HEK293T (cell line): ENCODE measurements at regions not wholly inside any gene's neighbourhood (a gene's known extent, or its start where the extent isn't known, plus 50 kb on each side); places are given as distances from the start of the nearest gene placed in this dataset.

Source experiments
- CTCF ChIA-PET: fragments of 350-600 bp; formaldehyde crosslinking; extraction: SDS; loops from one replicate; lab custom pipeline; 2021; ENCODE audit warnings: antibody characterized with exemption, inconsistent platforms; lab: Yijun Ruan, JAX
- POLR2A ChIA-PET: fragments of 350-600 bp; formaldehyde crosslinking; extraction: SDS; loops from one replicate; lab custom pipeline; 2020; ENCODE audit warnings: antibody characterized with exemption, inconsistent platforms; lab: Yijun Ruan, JAX
- DNase-seq: peaks from one replicate; pipeline ENCODE4 v3.0.0; 2012; ENCODE audit warnings: mixed read lengths; ENCODE audit errors: extremely low spot score
- ARNT ChIP-seq: fragments of 450-650 bp; IDR thresholded peaks from 2 replicates; pipeline ENCODE4 v1.6.1; 2017; ENCODE audit warnings: mild to moderate bottlenecking
- BHLHE40 ChIP-seq: fragments of 450-650 bp; IDR thresholded peaks from 2 replicates; pipeline ENCODE4 v1.6.1; 2016; ENCODE audit warnings: mild to moderate bottlenecking, moderate library complexity, borderline replicate concordance
- CTBP1 ChIP-seq: fragments of 450-650 bp; IDR thresholded peaks from 2 replicates; pipeline ENCODE4 v1.6.1; 2016; ENCODE audit warnings: borderline replicate concordance
- ELF4 ChIP-seq: fragments of 450-650 bp; IDR thresholded peaks from 2 replicates; pipeline ENCODE4 v1.6.1; 2017; ENCODE audit warnings: antibody characterized with exemption
- FOXA1 ChIP-seq: fragments of 450-650 bp; IDR thresholded peaks from 2 replicates; pipeline ENCODE4 v1.6.1; 2016; ENCODE audit warnings: mild to moderate bottlenecking
- FOXK2 ChIP-seq: fragments of 450-650 bp; IDR thresholded peaks from 2 replicates; pipeline ENCODE4 v1.6.1; 2016; ENCODE audit warnings: mild to moderate bottlenecking
- FOXM1 ChIP-seq: fragments of 450-650 bp; IDR thresholded peaks from 2 replicates; pipeline ENCODE4 v1.6.1; 2017; ENCODE audit warnings: mild to moderate bottlenecking, borderline replicate concordance
- HDGF ChIP-seq: fragments of 450-650 bp; IDR thresholded peaks from 2 replicates; pipeline ENCODE4 v1.6.1; 2017; ENCODE audit warnings: antibody characterized with exemption, borderline replicate concordance
- L3MBTL2 ChIP-seq: fragments of 450-650 bp; conservative IDR thresholded peaks from 2 replicates; pipeline ENCODE4 v1.6.1; 2016; ENCODE audit warnings: mild to moderate bottlenecking
- LEF1 ChIP-seq: fragments of 450-650 bp; IDR thresholded peaks from 2 replicates; pipeline ENCODE4 v1.6.1; 2017; ENCODE audit warnings: mild to moderate bottlenecking, borderline replicate concordance
- NFRKB ChIP-seq: fragments of 450-650 bp; IDR thresholded peaks from 2 replicates; pipeline ENCODE4 v1.6.1; 2016; ENCODE audit warnings: mild to moderate bottlenecking, moderate library complexity
- PKNOX1 ChIP-seq: fragments of 450-650 bp; IDR thresholded peaks from 2 replicates; pipeline ENCODE4 v1.6.1; 2016
- SP1 ChIP-seq: fragments of 450-650 bp; IDR thresholded peaks from 2 replicates; pipeline ENCODE4 v1.6.1; 2017
- SUZ12 ChIP-seq: fragments of 450-650 bp; IDR thresholded peaks from 2 replicates; pipeline ENCODE4 v1.6.1; 2016; ENCODE audit warnings: mild to moderate bottlenecking
- TARDBP ChIP-seq: fragments of 450-650 bp; IDR thresholded peaks from 2 replicates; pipeline ENCODE4 v1.6.1; 2016
- ZNF384 ChIP-seq: fragments of 450-650 bp; IDR thresholded peaks from 2 replicates; pipeline ENCODE4 v1.6.1; 2016

- ChIA-PET POLR2A (no interaction called here), CTCF (no interaction called here)
- DNase-seq = no peak
- no peak for TF ChIP-seq SP1
- TF ChIP-seq ZNF384 = no peak
- no peak for TF ChIP-seq FOXK2
- TF ChIP-seq L3MBTL2 = no peak
- TF ChIP-seq BHLHE40 = no peak
- no peak for TF ChIP-seq FOXA1
- TF ChIP-seq FOXM1 = no peak
- TF ChIP-seq SUZ12 = no peak
- no peak for TF ChIP-seq PKNOX1
- TF ChIP-seq CTBP1 = no peak
- TF ChIP-seq ARNT = no peak
- TF ChIP-seq NFRKB = no peak
- TF ChIP-seq HDGF = no peak
- no peak for TF ChIP-seq TARDBP
These were observed 2005.7 kb downstream of the MRPL39 start for GRCh38 chr21:23601549-23601948.

- CTCF ChIA-PET = no interaction called here
- DNase-seq = no peak
These were observed 2013.7 kb downstream of the MRPL39 start for GRCh38 chr21:23593582-23593981.

DNA sequence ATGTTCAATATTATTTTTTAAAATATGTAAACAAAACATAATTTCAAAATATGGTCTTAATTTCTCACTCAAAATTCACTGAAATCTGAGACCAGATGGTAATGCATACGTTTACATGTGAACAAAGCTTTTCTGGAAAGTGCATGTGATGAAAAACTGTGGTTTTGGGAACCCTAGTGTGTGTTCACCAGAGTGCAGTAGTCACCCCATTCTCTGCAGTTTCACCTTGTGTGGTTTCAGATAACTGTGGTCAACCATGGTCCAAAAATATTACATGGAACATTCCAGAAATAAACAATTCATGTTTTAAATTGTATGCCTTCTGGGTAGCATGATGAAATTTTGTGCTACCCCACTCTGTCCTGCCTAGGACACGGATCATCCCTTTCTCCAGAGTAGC is 2021.9 kb downstream of the MRPL39 start:
- ChIA-PET CTCF (no interaction called here), POLR2A (no interaction called here)

More at GRCh38 chr21:23593582-23593981, 2013.7 kb downstream of the MRPL39 start:
- TF ChIP-seq ZNF384 = no peak
- TF ChIP-seq HDGF = no peak
- no peak for TF ChIP-seq BHLHE40
- TF ChIP-seq ELF4 = no peak
- TF ChIP-seq PKNOX1 = no peak
- no peak for TF ChIP-seq TARDBP
- TF ChIP-seq NFRKB = no peak
- TF ChIP-seq CTBP1 = no peak
- TF ChIP-seq LEF1 = no peak
- TF ChIP-seq SUZ12 = no peak
- no peak for TF ChIP-seq L3MBTL2
- TF ChIP-seq FOXM1 = no peak
- no peak for TF ChIP-seq ARNT
- no peak for TF ChIP-seq FOXA1
- no peak for TF ChIP-seq FOXK2
- TF ChIP-seq SP1 = no peak
- POLR2A ChIA-PET = no interaction called here

GRCh38 chr21:23579573-23579972 is 2027.7 kb downstream of the MRPL39 start:
- TF ChIP-seq FOXM1 (no peak), PKNOX1 (no peak), CTBP1 (no peak), SP1 (no peak), HDGF (no peak), FOXA1 (no peak), L3MBTL2 (no peak), ELF4 (no peak), NFRKB (no peak), ARNT (no peak), FOXK2 (no peak), SUZ12 (no peak), LEF1 (no peak), TARDBP (no peak)
- CTCF ChIA-PET = no interaction called here
- no peak for DNase-seq
- POLR2A ChIA-PET = no interaction called here

More for the DNA sequence above, 2021.9 kb downstream of the MRPL39 start:
- TF ChIP-seq BHLHE40 = no peak
- TF ChIP-seq LEF1 = no peak
- no peak for TF ChIP-seq SUZ12
- no peak for TF ChIP-seq FOXA1
- TF ChIP-seq TARDBP = no peak
- no peak for TF ChIP-seq PKNOX1
- no peak for TF ChIP-seq FOXK2
- TF ChIP-seq ARNT = no peak
- TF ChIP-seq SP1 = no peak
- no peak for DNase-seq

DNA sequence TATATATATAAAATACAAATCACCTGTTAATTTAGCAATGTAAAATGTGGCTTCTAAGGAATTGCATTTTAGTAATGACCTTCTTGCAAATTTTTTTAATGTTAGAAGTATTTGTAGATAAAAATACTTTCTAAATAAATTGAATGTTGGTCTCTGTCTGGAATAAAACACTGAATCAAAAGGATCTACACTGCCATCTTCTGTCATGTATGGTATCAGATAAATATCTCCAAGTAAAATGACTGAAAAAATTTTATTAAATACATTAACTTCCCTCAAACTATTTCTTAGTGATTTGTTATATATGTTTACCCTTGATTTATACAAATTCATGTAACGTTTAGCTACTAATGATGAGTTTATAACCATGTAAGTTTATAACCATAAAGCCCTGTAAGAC is 2029.3 kb downstream of the MRPL39 start:
- ChIA-PET CTCF (no interaction called here), POLR2A (no interaction called here)
- no peak for DNase-seq
- TF ChIP-seq ZNF384 (no peak), CTBP1 (no peak), NFRKB (no peak), PKNOX1 (no peak), L3MBTL2 (no peak), TARDBP (no peak), SUZ12 (no peak), ELF4 (no peak), FOXA1 (no peak), HDGF (no peak), SP1 (no peak), BHLHE40 (no peak), FOXM1 (no peak), ARNT (no peak), LEF1 (no peak), FOXK2 (no peak)
